AG20443 (cell line): ENCODE measurements at regions not wholly inside any gene's neighbourhood (a gene's known extent, or its start where the extent isn't known, plus 50 kb on each side); places are given as distances from the start of the nearest gene placed in this dataset.
"Not testable (repeated sequence)": the region's sequence is repeated elsewhere in the genome, so short reads cannot be mapped to it uniquely, and the experiment has no call there.

Experiments used
- DNase-seq: peaks from one replicate; pipeline ENCODE4 v3.0.0; 2012; ENCODE audit warnings: low spot score, mixed read lengths

DNA sequence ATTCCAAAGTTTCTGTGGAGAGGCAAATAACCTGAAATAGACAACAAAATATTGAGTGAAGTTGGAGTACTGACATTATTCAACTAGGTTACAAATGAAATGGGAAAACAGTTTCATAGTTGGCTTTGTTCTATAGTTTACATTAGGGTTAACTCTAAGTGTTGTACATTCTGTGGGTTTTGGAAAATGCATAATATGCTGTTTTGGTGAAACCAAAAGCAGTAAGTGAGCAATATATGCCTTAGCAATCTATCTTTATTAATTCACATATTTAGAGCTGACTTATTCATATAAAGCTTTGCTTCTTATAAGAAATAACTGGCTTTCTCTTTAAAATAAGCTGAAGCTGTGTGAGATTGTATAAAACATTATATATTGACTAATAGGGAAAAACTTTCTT is 157.5 kb upstream of the AHI1 start:
- no peak for DNase-seq

DNA sequence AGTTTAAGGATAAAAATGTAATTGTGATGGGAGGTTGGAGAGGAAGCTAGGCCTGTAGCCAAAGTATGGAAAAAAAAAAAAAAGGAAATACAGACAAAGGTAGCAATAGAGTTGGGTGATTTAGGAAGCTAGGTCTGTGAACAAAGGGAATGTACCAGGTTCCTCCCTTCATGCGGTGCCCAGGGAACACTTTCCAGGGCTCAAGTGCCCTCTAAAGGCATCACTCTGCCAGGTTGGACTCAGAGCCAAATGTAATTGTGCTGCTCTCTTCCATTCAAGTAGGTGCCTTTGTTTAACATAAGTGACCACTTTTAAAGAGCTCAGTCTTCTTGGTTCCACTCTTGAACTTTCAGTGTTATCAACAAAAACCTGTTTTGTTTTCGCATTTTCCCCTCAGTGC is 159.7 kb upstream of the AHI1 start:
- DNase-seq = no peak

DNA sequence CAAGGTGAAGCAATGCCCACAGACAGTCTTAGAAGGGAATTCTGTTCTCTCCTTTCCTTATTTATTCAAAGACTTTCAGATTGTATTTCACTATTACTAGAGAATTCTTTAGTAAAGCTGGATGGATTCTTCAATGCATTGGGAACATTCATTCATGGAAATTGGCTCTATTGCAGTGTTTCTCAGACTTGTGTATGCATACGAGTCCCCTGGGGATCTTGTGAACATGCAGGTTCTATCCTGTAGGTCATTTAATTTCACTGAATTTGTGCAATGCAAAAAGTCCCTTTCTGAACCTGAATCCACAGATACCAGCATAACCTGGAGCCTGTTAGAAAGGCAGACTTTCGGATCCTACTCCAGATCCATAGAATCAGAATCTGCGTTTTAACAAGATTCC is 160.9 kb upstream of the AHI1 start:
- DNase-seq = no peak

DNA sequence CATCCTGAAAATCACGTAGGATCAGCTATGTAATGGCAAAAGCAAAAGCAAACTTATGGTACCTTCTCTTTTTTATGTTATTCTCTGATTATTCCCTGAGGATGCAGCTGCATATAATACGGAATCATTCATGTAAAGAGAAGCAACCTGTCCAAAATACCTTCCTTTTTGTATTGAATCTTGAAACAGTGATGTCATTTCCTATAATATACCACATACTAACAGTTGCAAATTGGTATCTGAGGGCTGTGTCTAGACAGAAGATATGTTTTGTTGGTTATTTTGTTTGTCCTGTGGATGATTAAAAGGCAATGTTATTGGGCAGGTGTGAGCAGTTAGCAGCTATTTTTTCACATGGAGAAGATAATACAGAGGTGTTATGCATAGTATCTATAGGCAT is 161.4 kb upstream of the AHI1 start:
- DNase-seq = no peak

DNA sequence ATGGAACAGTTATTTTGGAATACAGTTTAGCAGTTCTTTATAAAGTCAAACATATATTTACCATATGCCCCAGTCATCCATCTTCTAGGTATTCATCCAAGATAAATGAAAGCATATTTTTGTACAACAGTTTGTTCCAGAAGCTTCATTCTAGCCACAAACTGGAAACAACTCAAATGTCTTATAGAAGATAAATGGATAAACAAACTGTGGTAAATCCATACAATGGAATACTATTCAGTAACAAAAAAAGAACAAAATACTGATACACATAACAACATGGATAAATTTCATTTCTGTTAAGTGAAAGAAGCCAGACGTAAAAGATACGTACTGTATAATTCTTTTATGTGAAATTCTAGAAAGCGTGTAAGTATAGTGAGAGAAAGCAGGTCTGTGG is 167.0 kb upstream of the AHI1 start:
- DNase-seq = no peak

DNA sequence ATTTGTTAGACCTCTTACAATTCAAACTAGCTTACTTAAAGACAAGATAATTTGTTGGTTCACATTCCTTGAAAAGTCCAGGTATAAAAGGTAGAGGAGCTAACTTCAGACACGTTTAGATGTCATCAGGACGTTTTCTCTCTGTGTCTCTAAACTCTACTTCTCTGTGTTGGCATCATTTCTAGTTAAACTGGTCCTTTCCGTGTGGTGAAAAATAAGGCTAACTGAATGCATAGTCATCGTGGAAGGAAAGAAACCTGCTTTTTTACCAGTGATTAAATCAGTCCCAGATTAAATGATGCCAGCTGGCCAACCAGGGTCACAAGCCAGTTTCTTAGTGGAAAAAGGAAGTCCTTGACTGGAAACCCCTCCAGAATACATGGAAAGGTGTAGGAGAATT is 168.4 kb upstream of the AHI1 start:
- no peak for DNase-seq

DNA sequence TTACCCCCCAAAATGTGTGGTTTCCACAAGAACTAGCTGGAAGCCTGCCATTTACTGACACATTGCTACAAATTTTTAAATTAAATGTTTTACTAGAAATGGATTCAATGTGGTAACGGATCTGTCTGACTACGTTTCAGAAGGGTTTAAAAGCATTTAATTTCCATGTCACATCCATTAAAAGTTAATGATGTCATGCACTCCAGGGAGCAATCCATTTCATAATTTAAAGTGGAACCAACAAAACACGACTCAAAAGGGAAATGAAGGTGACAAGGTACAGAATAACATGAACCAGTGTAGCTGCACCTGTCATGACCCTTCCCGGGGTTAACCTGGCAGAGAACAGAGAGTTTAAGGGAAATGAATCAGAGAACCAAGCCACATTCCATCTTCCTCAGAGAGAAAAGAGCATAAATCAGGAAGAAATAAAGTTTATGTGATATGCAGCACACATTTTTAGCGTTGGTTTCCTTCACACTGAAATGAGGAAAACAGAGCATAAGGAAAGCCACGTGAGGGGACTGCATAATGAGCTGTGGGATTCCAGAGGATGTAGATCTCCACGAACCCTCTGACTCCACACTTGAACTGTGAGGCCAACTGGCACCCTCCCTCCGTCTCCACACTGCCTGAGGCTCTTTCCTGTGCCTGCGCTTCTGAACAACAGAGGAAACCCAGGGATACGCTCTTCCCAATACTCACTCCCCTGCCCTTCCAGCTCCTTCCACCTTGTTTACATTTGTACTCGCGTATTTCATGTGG is 170.3 kb upstream of the AHI1 start:
- DNase-seq = peak; percentile 72

DNA sequence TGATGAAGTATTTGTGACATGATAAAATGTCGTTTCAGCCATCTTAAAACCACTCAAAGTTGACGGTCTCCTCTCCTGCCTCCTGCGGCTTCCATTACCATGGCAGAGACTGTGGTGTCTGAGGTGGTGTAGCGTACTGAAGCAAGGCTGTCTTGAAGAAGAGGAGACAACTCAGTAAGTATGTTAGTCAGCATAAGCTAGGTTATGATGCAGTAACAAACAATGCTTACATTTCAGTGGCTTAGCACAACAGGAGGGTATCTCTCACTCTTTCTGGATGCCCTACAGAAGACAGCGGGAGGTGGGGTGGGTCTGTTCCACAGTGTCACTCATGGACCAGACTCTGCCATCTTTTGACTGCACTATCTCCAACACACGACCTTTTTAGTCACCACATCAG is 174.7 kb upstream of the AHI1 start:
- no peak for DNase-seq

DNA sequence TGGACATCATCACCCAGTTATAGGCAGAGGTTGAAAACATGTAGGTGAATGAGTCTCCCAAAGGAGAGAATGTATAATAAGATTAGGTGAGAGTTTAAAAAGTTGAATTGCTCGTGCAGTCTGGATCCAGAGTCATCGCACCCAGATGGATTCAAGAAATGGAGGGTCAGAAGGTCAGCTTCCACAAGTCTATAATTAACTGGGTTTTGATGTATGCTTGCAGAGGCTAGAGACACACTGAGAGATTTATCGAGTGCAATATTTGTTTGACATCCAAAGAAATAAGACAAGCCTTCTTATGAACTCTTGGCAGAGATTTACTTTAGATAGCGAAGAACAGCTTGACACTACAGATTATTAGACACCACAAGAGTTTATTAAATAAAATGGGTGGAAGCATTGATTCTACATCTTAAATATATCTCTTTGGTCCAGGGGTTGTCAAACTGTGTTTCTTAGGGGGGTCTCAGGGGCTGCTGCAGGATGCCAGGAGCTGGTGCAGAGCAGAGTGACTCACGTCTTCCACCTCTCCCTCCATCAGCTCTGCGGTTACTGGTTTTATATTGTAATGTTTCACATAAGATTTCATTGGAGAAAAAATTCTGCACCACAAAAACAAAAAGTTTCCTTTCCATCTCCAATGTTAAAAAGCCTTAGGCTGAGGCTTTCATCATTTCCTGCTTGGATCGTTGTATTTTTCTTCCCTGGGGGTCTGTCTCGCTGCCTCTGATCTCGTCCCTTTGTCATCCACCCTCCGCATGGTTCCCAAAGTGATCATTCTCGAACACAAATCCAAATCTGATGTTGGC is 176.2 kb upstream of the AHI1 start:
- no peak for DNase-seq

DNA sequence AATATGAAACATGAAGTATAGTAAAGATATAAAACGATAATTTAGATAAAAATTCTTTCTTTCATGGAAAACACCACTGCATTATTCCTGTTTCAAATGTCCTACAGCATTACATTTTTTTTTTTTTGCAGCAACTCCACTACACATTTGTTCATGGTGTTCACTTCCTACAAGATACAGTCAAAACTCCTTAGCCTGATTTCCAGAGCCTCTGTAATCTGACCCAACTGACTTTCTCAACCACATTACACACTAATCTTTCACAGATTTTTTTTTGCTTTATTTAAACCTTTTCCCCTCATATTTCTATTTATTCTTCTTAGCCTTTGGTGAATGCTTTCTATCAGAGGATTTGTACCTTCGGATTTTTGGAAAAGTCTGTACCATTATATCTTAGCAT is 176.5 kb upstream of the PDE7B start:
- no peak for DNase-seq

DNA sequence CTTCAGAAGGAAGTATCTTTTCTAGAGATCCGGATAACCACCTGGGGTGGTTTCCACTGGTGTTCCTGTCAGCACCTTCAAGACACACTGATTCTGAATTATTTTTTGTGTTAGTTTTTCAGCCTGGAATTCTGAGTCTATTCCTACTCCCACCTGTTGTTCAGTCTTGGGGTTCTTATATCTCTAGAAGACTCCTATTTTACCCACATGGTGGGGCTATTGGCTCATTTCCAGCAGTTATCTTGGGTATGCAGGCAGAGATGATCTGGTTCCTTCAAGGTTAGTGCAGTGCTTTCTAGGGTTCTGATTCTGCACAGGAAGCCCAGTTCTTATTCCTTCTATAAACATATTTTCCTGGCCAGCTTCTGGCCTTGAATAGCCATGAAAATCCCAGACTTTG is 175.6 kb upstream of the PDE7B start:
- no peak for DNase-seq

DNA sequence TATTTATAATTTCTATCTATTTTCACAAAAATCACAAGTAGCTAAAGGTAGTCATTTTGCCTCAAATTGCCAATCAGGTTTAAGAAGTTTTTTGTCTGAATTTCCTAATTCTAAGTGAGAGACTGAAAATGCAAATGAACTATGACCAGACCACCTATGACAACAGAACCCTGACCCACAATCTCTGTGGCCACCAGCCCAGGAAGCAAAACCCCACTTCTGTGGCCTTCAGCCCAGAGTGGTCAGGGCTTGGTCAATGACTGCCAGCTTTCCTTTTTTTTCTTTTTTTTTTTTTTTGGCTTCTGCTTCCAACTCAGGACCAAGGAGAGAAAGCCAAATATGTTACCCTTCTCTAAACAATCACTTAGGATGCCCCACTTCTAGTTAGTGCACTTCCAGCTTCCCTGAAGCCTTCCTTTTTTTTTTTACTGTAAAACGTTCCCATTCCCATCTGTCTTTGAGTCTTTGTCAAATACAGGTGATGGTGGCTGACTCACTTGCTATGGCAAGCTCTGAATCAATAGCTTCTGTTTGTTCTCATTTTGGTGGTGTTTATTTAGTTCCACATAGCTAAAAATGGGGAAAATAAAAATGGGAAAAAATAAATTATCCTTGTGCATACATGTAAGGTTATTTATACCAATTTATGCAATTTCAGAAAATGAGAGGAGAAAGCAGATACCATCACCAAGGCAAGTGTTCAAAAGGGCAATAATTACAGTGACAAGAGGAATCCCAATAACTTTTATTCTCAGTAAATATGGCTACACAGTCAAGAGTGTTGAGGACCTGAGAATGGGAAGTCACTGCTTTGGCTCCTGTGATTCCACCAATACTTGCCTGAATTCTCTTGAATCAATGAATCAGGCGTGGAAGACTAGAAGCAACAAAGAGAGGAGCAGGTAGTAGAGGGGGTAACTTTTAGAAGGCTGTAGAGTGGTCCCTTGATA is 170.3 kb upstream of the PDE7B start:
- no peak for DNase-seq

DNA sequence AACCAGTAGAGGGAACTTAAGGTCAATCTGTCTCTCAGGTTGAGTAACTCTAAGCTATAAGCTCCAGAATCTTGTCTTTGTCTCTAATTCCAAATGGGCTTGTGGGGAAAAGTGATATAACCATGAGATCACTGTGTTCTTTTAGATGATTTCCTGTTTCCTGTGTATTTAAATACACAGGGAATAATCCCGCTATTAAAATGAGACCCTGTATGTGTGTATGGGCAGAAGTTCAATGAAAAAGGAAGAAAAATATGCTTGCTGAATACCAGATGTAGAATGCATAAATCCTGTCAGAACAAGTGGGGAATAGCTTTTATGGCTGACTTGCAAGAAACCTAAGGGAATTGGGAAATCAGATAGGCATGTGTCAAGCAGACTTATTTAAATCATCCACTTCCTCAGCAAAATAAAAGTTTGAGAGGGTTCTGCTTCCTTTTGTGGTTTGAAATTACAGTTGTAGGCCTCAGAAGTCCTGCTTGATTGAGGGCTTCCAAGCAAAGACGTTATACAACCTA is 164.7 kb upstream of the PDE7B start:
- no peak for DNase-seq

DNA sequence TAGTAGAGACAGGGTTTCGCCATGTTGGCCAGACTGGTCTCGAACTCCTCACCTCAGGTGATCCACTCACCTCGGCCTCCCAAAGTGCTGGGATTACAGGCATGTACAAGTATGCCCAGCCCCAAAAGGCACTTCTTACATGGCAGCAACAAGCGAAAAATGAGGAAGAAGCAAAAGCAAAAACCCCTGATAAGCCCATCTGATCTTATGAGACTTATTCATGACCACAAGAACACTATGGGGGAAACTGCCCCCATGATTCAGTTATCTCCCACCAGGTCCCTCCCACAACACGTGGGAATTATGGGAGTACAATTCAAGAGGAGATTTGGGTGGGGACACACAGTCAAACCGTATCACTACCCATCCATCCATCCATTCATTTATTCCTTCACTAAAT is 163.0 kb upstream of the PDE7B start:
- DNase-seq = not testable (repeated sequence)

DNA sequence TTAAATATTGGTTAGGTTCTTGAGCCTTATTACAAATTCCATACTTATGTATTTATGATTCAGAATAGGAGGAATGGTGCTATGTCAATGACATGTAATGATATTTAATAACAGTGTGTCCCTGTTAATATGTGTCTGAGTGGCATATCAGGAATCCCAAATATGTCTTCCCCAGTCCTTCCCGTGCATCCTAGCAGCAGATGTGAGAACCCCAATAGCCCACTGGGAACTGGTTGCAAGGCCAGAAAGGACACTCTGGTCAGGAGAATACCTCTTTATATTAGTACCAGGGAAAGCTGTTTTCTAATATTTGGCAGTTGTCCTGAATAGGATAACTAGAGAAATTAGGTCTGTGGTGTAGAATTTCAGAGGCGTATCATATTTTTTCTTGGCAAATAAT is 159.1 kb upstream of the PDE7B start:
- no peak for DNase-seq

DNA sequence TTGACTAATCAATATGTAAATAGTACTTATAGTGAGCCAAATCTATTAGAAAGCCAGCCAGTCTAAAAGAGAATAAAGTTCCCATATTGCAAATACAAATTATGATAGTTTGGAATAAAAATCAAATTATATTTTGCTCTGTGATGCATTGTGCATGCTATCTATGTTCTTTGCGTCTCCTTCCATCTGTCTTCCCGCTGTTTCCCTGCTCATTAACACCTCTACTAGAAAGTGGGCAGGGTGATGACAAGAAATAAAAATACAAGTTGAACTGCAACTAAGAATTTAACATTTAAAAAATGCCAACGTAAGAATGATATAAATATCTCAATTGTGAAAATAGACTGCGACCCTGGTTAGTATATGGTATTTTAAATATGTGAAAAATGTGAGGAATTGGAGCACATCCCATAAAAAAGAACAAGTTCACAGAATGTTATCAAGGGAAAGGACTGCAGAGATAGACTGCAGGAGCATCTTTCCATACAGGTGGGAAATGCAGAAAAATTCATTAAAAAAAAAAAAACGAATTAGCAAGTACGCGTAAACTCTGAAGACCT is 157.6 kb upstream of the PDE7B start:
- no peak for DNase-seq

DNA sequence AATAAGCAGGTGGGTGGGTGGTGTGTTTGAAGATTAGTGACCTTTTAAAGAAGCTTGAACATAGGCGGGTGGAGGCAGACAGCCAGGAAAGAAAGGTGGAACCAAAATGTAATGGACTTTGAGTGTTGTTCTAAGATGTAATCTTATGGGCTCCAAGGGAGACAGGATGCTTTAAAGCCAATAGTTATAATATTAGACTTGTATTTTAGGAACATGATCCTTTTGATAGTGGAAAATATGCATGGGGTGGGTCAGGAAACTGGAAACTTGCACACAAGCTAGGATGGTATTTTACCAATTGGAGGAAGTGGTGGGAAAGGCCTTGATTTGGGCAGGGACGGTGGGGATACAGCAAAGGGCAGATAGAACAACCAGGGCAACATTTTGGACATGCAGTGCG is 151.8 kb upstream of the PDE7B start:
- no peak for DNase-seq

DNA sequence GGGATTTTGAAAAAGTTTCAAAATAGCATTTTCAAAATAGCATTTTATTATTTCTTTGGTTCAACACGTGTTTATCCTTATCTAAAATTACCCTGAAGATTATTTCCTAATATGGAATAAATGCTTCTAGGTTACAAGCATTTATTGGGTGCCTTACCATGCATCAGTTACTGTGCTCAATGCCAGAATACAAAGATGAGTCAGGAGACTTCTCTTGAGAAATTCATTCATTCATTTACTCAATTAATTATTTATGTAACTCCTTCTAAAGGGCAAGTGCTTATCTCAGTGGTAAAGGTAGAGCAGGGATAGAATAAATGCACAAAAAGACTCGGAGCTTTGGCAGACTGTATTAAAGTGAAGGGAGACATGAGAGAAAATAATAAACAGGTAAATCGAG is 150.1 kb upstream of the PDE7B start:
- no peak for DNase-seq

DNA sequence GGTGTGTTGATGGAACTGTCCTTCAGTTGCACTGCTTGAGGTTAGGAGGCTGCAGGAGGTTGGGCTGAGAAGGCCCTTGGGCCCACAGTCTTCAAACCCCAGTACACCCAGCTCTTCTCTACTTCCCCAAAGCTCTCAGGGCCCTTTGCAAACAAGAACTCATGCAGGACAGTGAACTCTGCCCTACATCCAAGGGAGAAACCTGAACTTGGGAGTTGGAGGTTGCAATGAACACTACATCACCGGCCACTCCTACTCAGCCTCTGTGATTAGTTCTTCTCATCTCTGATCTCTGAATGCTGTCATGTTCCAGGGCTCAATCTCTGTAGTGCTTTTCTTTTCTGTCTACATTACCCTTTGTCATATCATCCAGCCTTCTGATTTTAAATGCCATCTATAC is 148.5 kb upstream of the PDE7B start:
- no peak for DNase-seq

DNA sequence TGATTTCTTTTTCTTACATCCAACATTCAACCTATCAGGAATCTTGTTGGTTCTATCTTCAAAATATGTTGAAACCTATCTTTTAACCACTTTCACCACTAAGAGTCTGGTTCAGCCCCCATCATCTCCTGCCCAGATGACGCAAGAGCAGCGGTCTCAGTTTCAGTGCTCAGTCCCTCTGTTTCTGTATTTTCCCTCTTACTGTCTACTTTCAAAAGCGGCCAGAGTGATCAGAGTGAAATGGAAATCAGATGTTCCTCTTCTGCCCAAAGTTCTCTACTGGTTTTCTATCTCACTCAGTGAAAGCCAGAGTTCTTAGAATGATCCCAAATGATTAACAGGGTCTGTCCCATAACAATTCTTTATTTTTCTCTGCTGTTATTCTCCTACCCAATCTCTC is 147.9 kb upstream of the PDE7B start:
- DNase-seq = peak; percentile 17

DNA sequence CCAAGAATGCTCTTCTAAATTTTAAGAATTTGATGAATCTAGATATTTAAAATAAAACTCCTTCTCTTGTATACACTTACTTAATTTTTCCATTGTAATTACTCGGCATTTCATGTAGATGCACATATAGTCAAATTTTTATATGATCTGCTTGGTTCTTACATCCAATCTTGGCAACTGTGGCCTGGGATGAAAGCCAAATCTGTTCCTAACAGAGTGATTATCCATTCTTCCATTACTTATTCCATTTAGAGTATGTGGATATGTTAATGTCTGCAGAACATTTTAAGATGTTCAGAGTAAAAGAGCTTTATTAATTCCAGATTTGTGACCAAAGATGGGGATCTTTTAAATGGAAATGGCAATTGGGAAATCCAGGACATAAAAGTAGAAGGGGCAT is 144.1 kb upstream of the PDE7B start:
- DNase-seq = no peak

DNA sequence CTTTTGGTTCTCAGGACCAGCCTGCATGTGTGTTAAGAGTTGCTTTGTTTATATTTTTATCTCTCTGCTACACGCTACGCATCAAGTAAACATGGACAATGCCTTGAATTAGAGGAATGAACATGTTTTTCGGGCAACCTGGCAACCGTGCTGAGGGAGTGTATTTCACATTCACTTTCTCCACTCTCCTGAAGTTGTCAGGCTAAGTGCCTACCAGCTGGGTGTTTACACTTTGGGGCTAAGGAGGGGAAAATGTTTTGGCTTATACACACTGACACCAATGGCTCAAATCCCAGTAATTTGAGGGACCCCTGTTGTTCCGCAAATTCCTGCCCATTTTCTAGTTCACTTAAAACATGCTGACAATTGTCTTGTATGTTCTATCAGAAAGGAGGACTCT is 141.5 kb upstream of the PDE7B start:
- DNase-seq = no peak
